ENCODE measurements at regions not wholly inside any gene's neighbourhood (a gene's known extent, or its start where the extent isn't known, plus 50 kb on each side); places are given as distances from the start of the nearest gene placed in this dataset.

GRCh38 chr12:97177481-97177880 lies 270.4 kb downstream of the NEDD1 start:
- DNase-seq (ENCODE audit: low read depth): peak; percentile 84

- DNase-seq (ENCODE audit: low read depth): peak; percentile 63
Observed at GRCh38 chr12:97181571-97182265, 274.7 kb downstream of the NEDD1 start.

GRCh38 chr12:97182769-97183168 lies 275.7 kb downstream of the NEDD1 start:
- DNase-seq (ENCODE audit: low read depth): no peak

- DNase-seq (ENCODE audit: low read depth): no peak
Observed at GRCh38 chr12:97184127-97184773, 277.2 kb downstream of the NEDD1 start.

- DNase-seq (ENCODE audit: low read depth): no peak
Observed at GRCh38 chr12:97185567-97185966, 277.0 kb upstream of the RMST start.

- peak; percentile 66 for DNase-seq (ENCODE audit: low read depth)
Observed at GRCh38 chr12:97194546-97194945, 268.1 kb upstream of the RMST start.

GRCh38 chr12:97200181-97200580 lies 262.4 kb upstream of the RMST start:
- DNase-seq (ENCODE audit: low read depth): no peak

GRCh38 chr12:97203408-97203807 lies 259.2 kb upstream of the RMST start:
- DNase-seq (ENCODE audit: low read depth): no peak

GRCh38 chr12:97209997-97210396 lies 252.6 kb upstream of the RMST start:
- no peak for DNase-seq (ENCODE audit: low read depth)

GRCh38 chr12:97211416-97211930 lies 251.1 kb upstream of the RMST start:
- DNase-seq (ENCODE audit: low read depth): no peak

- no peak for DNase-seq (ENCODE audit: low read depth)
Observed at GRCh38 chr12:97216848-97217247, 245.8 kb upstream of the RMST start.

GRCh38 chr12:97222391-97222790 lies 240.2 kb upstream of the RMST start:
- DNase-seq (ENCODE audit: low read depth): no peak

- DNase-seq (ENCODE audit: low read depth): no peak
Observed at GRCh38 chr12:97223419-97223818, 239.2 kb upstream of the RMST start.

- no peak for DNase-seq (ENCODE audit: low read depth)
Observed at GRCh38 chr12:97229004-97229403, 233.6 kb upstream of the RMST start.

- DNase-seq (ENCODE audit: low read depth): no peak
Observed at GRCh38 chr12:97235102-97235501, 227.5 kb upstream of the RMST start.

GRCh38 chr12:97246368-97246767 lies 216.2 kb upstream of the RMST start:
- no peak for DNase-seq (ENCODE audit: low read depth)

- DNase-seq (ENCODE audit: low read depth): no peak
Observed at GRCh38 chr12:97250483-97250882, 212.1 kb upstream of the RMST start.

- no peak for DNase-seq (ENCODE audit: low read depth)
Observed at GRCh38 chr12:97257726-97258125, 204.9 kb upstream of the RMST start.

- no peak for DNase-seq (ENCODE audit: low read depth)
Observed at GRCh38 chr12:97259098-97259497, 203.5 kb upstream of the RMST start.

- DNase-seq (ENCODE audit: low read depth): no peak
Observed at GRCh38 chr12:97260786-97261185, 201.8 kb upstream of the RMST start.

GRCh38 chr12:97267166-97267565 lies 195.4 kb upstream of the RMST start:
- DNase-seq (ENCODE audit: low read depth): no peak

- DNase-seq (ENCODE audit: low read depth): no peak
Observed at GRCh38 chr12:97267594-97268202, 194.9 kb upstream of the RMST start.

- DNase-seq (ENCODE audit: low read depth): no peak
Observed at GRCh38 chr12:97272471-97272870, 190.1 kb upstream of the RMST start.
